Astrocyte (in vitro differentiated cells and primary cell): ENCODE measurements at regions not wholly inside any gene's neighbourhood (a gene's known extent, or its start where the extent isn't known, plus 50 kb on each side); places are given as distances from the start of the nearest gene placed in this dataset.

Experiments
- CTCF ChIP-seq: IDR thresholded peaks from 2 replicates; pipeline ENCODE4 v1.5.1; 2011; ENCODE audit warnings: low read depth, mild to moderate bottlenecking, inconsistent platforms, low read length, moderate library complexity; ENCODE audit not compliant: insufficient read depth
- EZH2 ChIP-seq: IDR thresholded peaks from 2 replicates; pipeline ENCODE4 v1.6.1; 2012; ENCODE audit warnings: mild to moderate bottlenecking, low read length, inconsistent platforms; ENCODE audit not compliant: insufficient read depth

GRCh38 chr1:14281412-14281811, 317.1 kb upstream of the KAZN start:
- no peak for TF ChIP-seq EZH2
- no peak for TF ChIP-seq CTCF
